Pons (tissue), 1 donor: ENCODE measurements at regions not wholly inside any gene's neighbourhood (a gene's known extent, or its start where the extent isn't known, plus 50 kb on each side); places are given as distances from the start of the nearest gene placed in this dataset.

Source experiments
- DNase-seq: peaks from one replicate; pipeline ENCODE4 v3.0.0-alpha.2; 2016; ENCODE audit warnings: low spot score

- no peak for DNase-seq
Observed at GRCh38 chr3:73695841-73696240, 71.1 kb upstream of the PDZRN3 start.

- DNase-seq: no peak
Observed at GRCh38 chr3:73694983-73695757, 70.4 kb upstream of the PDZRN3 start.

- no peak for DNase-seq
Observed at GRCh38 chr3:73687106-73688004, 62.6 kb upstream of the PDZRN3 start.

- no peak for DNase-seq
Observed at GRCh38 chr3:73685061-73685460, 60.3 kb upstream of the PDZRN3 start.

GRCh38 chr3:73683706-73684105 lies 59.0 kb upstream of the PDZRN3 start:
- no peak for DNase-seq

GRCh38 chr3:73681610-73682009 lies 56.9 kb upstream of the PDZRN3 start:
- no peak for DNase-seq

GRCh38 chr3:73681198-73681597 lies 56.5 kb upstream of the PDZRN3 start:
- DNase-seq: no peak

GRCh38 chr3:73680391-73681095 lies 55.8 kb upstream of the PDZRN3 start:
- no peak for DNase-seq

GRCh38 chr3:73677336-73678024 lies 52.7 kb upstream of the PDZRN3 start:
- DNase-seq: no peak
